ENCODE measurements at regions not wholly inside any gene's neighbourhood (a gene's known extent, or its start where the extent isn't known, plus 50 kb on each side); places are given as distances from the start of the nearest gene placed in this dataset.
"Not testable (repeated sequence)": the region's sequence is repeated elsewhere in the genome, so short reads cannot be mapped to it uniquely, and the experiment has no call there.

DNA sequence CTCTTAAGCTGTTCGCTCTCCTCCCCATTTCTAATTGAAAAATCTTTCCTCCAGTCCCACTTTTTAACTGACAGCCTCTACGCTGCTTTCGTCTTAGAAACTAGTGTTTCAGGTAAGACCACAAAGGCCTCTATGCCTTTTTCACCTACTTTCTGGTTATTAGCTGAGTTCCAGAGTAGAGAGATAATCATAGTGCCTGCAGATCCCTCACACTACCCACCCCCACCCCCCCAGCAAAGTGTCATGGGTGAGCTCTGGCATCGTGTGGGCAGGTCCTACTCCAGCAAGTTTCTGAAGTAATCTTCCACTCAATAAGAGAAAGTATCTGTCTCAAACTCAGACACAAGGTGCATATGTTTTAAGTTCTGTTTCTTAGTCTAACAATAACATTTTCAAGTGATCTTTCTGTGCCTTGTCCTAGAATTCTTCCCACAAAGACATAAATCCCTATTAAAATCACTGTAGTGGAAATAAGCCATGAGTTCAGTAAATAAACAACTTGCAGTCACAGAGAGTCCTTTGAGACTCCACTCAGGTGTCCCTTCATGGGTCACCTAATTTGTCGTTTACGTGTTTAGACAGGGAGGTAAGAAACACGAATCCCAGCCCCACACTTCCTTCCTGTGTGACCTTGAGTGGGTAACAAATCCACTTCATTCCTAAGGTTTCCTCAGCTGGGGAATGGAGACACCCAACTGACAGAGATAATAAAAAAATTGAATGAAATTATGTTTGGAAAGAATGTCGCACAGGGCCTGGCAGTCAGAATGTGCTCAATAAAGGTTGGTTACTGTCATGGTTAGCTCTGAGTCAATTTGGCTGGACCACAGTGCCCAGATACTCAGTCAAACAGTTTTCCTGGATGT, 228.9 kb upstream of the CAND1 start:
- DNase-seq (ENCODE audit: low read depth in 3 of 3): no peak

DNA sequence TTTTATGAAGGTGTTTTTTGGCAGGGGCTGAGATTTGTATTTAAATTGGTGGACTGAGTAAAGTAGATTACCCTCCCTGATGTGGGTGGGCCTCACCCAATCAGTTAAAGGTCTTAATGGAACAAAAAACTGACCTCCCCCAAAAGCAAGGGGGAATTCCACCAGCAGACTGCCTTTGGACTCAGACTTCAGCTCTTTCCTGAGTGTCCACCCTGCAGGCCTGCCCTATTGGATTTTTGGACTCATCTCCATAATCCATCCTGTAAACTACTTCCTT, 228.4 kb upstream of the CAND1 start:
- DNase-seq (ENCODE audit: low read depth in 3 of 3): no peak

DNA sequence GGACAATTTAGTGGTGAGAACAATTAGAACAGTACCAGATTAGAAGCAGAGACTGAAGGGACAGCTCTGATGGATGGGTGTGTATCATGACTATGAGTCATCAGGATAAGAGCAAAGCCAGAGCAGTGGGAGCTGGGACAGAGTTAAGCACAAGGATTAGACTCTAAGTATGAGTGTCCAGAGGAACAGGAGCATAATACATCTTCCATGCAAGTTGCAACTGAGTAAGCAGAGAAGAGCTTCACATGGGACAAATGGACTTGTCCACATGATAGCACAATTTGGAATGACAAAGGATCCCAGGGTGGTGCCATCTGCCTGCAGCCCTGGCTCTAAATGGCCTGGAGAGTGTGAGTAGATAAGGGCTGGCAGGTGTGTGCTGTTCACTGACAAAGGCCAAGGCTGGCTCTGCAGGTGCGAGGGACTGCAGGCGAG, 226.4 kb upstream of the CAND1 start:
- no peak for DNase-seq (ENCODE audit: low read depth in 3 of 3)

DNA sequence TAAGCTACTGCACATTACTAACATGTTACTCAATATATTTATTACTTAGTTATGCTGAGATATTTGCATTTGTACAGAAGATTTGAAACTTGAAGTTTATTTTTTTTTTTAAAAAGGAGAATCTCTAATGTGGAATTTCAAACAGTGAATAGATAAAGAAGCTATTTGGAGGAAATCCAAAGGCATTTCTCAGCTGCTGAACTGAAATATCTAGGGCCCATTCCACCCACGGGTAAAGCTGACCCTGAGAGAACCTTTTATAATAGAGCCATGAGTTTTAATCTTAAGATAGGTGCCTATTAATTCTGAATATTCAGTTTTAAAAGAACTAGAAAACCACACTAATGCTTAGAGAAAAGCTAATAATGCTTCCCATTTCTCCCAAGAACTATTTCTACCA, 225.4 kb upstream of the CAND1 start:
- DNase-seq (ENCODE audit: low read depth in 3 of 3): no peak

DNA sequence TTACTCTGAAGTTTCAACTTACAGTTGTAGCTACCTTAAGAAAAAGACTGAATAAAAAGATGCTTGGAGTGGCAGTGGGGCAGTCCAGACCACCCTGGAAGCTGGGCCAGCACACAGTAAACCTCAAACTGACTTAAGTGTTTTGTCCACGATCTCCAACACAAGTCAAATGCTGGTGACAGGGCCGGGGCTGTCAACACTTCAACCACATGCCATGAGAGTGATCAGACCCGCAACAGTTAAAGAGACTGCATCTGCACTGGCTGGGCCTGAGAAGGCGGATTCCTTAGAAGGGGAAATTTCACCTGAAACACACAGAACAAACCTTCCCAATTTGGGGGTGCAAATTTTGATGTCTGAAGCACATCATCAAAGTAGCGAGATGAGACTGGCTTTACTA, 223.5 kb upstream of the CAND1 start:
- DNase-seq (ENCODE audit: low read depth in 3 of 3): no peak

DNA sequence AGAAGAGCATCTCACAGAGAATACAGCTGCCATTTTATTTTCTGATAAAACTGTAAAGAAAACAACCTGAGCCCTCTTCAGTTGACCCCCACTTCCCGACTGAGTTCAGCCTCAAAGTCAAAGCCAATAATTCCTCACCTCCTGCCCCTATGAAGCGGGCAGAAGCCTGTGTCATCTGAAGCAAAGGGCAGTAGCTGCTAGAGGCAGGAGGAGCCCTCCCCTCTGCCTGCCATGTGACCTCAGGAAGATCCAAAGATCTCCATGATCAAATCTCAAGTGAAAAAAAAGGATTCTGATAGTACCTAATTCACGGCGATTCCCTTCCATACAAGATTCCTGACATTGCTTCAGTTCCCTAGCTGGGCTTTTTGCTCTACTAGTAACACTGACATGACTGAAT, 223.1 kb upstream of the CAND1 start:
- DNase-seq (ENCODE audit: low read depth in 3 of 3): no peak

DNA sequence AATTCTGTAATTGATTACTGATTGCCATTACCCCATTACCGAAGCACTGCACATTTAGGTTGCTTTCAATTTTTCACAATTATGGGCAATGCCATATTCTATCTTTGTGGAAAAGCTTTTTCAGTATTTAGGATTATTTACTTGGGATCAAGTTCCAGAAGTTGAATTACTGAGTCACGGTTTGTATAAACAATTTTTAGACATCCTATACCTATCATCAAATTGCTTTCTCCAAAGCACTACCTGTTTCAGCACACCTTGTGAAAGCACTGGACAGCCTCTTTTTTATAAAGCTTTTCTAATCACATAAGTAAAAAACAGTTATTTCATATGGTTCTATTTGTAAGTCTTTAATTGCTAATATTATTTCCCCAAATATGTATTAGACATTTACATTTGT, 221.5 kb upstream of the CAND1 start:
- DNase-seq (ENCODE audit: low read depth in 3 of 3): no peak

DNA sequence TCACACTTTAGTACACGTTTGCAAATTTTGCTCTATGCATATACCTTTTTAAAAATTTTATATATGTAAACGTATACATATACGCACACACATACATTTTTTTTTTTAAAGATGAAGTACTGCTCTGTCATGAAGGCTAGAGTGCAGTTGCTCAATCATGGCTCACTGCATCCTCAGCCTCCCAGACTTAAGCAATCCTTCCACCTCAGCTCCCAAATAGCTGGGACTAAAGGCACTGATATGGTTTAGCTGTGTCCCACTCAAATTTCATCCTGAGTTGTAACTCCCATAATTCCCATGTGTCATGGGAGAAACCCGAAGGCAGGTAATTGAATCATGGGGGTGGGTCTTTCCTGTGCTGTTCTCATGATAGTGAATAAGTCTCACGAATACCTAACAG, 220.8 kb upstream of the CAND1 start:
- no peak for DNase-seq (ENCODE audit: low read depth in 3 of 3)

DNA sequence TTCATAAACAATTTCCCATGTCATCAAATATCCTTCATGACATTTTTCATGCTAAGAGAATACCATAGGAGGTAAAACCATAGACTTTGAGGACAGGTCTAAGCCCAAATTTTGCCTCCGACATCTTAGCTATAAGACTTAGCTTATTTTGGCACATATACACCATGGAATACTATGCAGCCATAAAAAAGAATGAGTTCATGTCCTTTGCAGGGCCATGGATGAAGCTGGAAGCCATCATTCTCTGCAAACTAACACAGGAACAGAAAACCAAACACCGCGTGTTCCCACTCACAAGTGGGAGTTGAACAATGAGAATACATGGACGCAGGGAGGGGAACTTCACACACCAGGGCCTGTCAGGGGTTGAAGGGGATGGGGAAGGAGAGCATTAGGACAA, 220.0 kb upstream of the CAND1 start:
- DNase-seq (ENCODE audit: low read depth in 3 of 3): not testable (repeated sequence)

DNA sequence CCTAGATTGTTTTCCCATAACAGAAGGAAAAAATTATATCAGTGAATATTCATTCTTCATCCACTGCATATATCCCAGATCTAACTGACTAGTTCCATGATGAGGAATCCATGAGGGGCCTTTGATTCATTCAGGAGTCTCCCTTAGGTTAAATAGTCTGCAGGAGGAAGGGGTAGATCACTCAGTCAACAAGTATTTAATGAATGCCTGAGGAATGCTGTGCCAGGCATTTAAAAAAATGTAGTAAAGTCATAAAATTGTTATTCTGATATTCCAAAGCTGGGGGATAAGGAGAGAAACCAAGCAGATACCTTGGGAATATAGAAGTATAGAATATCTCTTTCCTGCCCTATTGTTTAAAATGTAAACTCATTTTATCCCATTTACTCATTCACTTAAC, 216.2 kb upstream of the CAND1 start:
- no peak for DNase-seq (ENCODE audit: low read depth in 3 of 3)

DNA sequence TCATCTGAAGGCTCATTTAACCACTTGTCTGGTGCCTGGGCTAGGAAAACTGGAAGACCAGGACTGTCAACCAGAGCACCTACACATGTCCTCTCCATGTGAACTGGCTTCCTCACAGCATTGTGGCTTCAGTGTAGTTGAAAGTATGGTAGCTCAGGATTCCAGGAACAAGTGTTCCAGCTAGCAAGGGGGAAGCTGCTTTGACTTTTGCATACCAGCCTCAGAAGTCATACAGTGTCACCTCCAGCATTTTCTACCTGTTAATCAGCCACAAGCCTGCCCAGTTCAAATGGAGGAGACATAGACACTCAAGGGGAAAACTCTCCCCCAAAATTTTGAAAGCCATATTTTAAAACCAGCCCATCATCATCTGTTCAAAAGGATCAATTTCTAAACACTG, 212.8 kb upstream of the CAND1 start:
- no peak for DNase-seq (ENCODE audit: low read depth in 3 of 3)

DNA sequence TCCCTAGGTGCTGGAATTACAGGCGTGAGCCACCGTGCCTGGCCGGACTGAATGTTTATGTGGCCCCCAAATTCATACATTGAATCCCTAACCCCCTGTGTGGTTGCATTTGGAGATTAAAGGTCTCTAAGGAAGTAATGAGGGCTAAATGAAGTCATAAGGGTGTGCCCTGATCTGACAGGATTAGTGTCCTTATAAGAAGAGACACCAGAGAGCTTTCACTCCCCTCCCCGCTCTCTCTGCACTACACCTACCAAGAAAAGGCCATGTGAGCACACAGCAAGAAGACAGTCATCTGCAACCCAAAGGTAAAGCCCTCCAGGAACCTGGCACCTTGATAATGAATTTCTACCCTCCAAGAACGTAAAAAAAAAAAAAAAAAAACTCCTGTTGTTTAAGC, 212.1 kb upstream of the CAND1 start:
- no peak for DNase-seq (ENCODE audit: low read depth in 3 of 3)

DNA sequence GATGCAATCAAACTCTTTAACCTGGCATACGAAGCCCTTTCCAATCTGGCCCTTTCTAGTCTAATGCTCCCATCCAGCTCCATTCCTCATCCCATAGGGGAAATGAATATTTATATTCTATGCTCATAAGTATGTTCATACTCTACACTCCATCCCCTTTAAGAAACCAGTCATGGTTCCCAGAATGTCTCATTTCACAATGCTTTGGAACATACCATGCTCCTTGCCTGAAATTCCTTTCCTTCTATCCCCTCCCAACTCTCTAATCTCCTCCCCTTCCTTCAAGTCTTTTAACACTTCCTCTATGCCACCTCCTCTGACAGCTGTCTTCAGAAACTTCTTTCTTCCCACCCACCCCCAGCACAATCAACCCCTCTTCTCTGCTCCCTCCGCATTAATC, 207.0 kb upstream of the CAND1 start:
- no peak for DNase-seq (ENCODE audit: low read depth in 3 of 3)

DNA sequence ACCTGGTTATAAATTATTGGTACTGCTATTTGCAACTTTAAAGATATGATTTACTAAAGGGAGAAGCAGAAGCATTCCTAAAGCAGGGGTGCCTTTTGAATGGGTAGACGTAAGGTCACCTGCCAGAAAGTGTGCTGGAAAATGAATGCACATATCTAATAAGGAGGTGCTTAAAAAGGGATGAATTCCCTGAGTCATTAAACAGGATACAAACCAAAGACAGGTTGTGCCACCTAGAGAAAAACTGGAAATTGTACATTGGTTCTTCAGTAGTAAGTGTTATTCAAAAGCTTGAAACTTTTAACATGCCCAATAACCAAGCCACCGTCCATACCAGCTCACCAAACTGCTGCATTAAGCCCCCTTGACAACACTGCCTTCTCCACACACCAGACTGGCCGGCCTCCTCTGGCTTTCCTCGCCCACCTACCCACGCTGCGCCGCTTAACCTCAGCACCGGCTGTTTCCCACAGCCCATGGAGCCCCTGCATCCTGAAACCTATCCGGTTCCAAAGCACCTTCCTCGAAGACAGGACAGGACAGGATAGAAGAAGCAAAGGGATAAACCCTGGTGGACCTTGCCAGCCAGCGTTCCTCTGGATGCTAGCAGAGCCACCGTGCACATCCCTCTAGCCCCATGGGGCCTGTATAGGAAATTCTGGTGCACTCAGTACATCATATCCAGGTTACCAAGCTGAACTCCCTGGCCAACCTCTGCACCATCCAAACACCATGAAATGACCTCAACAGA, 201.5 kb upstream of the CAND1 start:
- no peak for DNase-seq (ENCODE audit: low read depth in 3 of 3)

DNA sequence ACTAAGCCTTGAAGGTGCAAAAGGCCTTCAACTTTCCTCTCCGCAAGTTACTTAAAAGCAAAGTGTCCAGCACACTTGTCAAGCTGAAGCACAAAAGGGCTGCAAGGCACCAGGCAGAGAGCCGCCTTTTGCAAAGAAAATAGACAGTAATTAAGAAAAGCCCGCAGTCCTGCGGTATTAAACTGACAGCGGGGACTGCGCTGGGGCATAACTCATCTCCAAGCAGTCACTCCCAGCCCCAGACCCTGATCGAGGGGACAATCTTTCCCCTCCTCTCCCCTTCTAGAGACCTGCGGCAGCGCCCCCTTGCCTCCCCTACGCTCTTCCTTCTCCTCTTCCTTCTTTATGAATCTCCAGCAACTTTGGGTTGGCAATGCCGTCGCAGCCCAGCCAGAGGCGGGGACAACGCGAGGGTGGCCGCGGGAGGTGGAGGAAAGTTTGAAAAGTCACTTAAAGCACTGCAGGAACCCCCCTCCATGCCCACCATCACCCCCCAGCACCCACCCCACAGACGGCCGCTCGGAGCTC, 200.9 kb upstream of the CAND1 start:
- DNase-seq (ENCODE audit: low read depth in 3 of 3): no peak

DNA sequence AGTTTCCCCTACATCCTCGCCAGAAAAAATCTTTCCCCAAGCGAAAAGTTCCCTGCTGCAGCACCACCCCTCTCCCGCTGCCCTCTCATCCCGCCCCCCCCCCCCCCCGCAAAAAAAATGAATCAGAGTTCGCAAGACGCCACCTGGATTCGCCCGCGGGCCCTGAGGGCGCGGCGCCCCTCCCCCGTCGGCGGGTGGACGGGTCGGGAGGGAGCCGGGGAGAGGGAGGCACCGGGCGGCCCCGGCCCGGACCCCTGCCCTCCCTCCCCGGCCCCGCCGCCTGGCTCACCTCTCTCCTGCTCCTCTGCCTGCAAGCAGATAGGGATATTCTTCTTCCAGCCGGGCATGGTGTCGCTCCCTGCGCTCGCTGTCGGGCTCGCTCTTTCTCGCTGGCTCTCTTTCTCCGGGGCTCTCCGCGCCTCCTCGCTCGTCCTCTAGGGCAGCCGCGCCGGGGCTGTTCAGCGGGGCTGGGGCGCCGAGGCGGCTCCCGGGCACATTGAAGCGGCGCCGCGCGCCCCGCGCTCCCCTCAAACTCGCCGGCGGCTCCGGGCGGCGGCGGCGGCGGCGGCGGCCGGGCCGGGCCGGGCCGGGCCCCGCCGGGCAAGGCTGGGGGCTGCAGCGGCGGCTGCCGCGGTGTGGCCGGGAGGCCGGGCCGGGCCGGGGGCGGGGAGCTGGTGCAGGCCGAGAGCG, 200.3 kb upstream of the CAND1 start:
- peak in 2 of 3 experiments; percentile 20 to 39 for DNase-seq (ENCODE audit: low read depth in 3 of 3)

DNA sequence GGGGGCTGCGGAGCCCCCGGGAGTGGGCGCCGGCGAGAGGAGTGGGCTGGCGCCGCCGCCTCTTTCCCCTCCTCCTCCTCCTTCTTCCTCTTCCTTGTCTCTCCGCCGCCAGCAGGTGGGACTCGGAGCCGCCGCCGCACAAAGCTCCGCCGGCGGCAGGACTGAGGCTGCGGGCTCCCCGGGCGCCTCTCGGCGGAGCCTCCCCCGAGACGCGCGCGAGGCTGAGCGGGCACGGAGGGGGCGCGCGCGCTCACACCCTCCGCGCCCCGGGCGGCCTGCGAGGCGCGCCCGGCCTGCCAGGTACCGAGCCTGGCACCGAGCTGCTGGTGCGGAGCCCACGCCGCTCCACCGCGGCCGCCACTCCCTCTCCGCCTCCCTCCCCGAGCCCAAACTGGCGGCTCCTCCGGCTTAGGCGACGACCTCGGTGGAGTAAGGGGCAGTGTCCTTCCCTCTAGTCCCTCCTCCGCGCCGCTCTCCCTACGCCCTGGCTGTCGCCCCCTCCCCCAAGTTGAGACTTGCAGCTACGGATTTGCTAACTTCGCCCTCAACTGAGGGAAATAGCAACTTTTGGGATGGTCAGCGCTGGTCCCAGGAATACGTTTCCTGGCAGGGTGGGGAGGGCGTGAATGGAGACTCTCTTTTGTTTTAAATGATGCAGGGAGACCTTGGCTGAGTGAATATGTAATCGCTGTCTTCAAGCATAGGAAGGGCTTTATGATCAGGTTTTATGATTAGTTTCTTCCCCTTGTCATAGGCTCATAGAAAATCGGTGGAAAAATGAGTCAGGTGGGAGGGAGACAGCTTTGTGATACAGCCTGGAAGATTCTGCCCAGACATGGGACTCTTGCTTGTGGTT, 199.5 kb upstream of the CAND1 start:
- DNase-seq (ENCODE audit: low read depth in 3 of 3): peak in 1 of 3 experiments; percentile 41

DNA sequence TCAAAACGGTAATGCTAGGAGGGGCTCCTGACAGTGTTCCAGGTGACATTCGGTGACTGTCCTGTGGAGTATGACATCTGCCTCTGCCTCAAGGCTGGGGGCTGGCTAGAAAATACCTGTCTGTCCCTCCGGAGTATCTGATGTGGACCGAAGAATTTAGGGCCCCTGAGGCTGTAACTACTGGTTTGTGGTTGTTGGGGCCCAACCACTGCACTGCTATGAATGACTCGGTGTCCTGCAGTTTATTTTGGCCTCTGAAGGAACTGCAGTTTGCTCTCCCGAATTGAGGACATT, 198.9 kb upstream of the CAND1 start:
- no peak for DNase-seq (ENCODE audit: low read depth in 3 of 3)

DNA sequence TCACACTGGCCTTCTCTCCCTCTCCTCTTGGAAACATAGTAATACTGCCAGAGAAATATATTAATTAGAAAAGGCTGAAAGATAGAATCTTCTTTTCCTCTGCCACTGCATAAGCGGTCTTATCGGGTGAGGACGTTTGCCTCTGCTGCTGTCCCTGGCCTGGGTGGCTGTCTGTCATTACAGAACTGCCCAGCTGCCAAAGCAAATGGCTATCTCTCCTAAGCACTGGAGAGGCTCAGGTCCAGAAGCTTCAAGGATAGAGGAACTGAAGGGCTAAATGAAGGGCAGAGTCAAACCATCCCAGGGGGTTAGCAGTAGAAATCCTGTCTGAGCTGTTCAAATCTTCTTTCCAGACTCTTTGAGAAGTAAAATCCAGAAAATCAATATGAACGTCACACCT, 198.6 kb upstream of the CAND1 start:
- DNase-seq (ENCODE audit: low read depth in 3 of 3): no peak

DNA sequence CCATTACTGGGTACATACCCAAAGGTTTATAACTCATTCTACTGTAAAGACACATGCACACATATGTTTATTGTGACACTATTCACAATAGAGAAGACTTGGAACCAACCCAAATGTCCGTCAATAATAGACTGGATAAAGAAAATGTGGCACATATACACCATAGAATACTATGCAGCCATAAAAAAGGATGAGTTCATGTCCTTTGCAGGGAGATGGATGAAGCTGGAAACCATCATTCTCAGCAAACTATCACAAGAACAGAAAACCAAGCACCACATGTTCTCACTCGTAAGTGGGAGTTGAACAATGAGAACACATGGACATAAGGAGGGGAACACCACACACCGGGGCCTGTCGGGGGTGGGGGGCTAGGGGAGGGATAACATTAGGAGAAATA, 196.9 kb upstream of the CAND1 start:
- DNase-seq (ENCODE audit: low read depth in 3 of 3): not testable (repeated sequence)

DNA sequence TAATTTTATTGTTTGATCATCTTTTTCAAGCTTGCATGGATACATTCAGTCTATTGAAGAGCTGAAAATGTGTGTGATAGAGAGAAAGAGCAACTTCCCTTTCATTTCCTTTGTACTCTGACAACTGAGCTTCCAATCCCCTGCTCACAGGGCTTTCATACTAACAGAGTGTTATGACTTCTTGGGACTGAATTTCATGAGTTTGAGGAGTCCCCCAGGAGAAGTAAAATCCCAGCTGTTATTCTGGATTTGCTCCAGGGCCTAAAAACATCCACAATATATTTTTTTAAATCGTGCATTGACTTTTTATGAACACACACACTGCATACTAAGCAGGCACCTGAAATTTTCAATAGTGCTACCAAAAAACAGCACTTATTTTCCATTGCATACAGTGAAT, 195.8 kb upstream of the CAND1 start:
- no peak for DNase-seq (ENCODE audit: low read depth in 3 of 3)

DNA sequence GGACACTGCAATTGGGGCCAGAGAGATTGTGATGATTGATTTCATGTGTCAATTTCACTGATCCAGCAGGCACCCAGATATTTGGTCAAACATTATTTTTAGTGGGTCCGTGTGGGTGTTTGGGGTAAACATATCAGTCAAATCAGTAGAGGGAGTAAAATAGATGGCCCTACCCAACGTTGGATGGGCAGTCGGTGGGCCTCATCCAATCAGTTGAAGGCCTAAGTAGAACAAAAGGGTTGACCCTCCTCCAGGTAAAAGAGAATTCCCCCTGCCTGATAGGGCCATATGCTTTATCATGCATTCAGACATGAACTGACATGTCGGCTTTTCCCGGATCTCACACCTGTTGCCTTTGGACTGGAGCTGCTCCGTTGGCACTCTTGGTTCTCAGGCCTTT, 195.1 kb upstream of the CAND1 start:
- no peak for DNase-seq (ENCODE audit: low read depth in 3 of 3)

All from stimulated activated CD4-positive, alpha-beta T cell treated with anti-CD3 and anti-CD28 coated beads, TNF-alpha, amount 100 ng/mL, for 24 hours (primary cell).